NCI-H1105 treated with DMSO at 0.1 percent for 48 hours (cell line): ENCODE measurements at regions not wholly inside any gene's neighbourhood (a gene's known extent, or its start where the extent isn't known, plus 50 kb on each side); places are given as distances from the start of the nearest gene placed in this dataset.
A peak's percentile ranks its signal among the peaks of the same experiment; 100 is the strongest.

ENCODE experiments used
- DNase-seq: peaks from one replicate; lab custom pipeline; 2025; lab: John Stamatoyannopoulos, UW

DNA sequence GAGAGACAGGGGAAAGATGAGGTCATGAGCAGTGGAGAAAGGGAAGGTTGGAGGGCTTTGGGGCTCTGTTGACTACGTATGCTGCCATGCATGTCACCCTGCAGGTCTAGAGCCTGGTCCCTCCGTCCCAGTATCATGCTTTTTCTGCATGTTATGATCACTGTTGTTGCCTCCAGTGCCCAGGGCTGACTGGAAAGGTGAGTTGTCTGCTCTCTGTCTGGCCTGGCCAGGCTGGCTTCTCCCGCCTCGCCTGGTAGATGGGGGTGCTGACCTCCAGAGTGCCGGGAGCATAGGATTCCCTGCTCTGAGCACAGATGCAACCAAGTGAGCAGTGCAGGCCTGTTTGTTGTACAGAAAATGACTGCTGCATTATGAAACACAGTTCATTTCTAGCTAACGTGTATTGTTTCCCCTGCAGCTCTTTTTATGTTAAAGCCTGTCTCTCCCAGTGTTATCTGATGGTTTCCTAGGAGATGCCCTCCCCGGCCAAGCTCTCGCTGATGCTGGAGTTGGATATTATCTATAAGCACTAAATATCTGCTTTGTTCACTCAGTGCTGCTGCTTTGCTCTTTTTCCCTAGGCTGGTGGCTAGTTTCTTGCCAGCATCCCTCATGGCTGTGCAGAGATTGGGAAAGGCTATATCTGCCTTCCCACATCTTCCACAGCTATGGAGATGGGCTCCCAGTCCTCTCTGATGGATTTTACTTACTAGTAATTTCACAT lies 158.2 kb downstream of the TDRD15 start:
- peak; percentile 28 for DNase-seq

DNA sequence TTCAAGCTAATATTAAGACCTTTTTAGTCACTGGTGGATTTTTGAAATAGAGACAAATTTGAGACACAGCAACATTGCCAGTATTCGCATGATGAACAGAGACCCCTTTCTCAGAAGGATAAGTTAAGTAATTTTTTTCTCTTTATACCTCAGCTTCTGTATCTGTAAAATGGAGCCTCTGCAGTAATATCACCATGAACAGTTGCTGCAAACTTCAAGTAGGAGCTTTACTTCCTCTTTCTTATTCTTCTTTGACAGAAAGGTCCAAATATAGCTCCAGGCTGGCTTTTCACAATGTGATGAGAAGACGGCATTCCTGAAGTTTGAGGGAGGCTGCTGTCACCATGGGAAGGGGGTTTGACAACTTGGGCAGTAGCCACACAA lies 158.7 kb downstream of the TDRD15 start:
- DNase-seq, result no peak

DNA sequence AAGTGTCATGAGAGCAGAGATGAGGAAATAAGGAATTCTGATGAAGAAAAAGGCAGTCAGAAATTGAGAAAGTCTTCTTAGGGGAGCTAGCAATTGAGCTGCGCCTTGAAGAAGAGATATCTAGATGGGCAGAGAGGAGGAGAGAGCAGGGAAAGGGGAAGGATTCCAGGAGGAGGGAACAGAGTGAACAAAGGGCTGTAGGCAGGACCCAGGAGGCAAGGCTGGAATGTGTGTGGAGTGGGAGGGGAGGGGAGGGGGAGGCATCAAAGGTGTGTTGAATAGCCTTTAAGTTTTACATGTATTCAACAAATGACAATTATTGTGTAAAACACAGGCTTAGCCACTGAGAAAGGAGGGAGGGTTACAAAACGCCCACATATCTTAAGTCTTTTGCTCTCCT lies 164.5 kb downstream of the TDRD15 start:
- no peak for DNase-seq

DNA sequence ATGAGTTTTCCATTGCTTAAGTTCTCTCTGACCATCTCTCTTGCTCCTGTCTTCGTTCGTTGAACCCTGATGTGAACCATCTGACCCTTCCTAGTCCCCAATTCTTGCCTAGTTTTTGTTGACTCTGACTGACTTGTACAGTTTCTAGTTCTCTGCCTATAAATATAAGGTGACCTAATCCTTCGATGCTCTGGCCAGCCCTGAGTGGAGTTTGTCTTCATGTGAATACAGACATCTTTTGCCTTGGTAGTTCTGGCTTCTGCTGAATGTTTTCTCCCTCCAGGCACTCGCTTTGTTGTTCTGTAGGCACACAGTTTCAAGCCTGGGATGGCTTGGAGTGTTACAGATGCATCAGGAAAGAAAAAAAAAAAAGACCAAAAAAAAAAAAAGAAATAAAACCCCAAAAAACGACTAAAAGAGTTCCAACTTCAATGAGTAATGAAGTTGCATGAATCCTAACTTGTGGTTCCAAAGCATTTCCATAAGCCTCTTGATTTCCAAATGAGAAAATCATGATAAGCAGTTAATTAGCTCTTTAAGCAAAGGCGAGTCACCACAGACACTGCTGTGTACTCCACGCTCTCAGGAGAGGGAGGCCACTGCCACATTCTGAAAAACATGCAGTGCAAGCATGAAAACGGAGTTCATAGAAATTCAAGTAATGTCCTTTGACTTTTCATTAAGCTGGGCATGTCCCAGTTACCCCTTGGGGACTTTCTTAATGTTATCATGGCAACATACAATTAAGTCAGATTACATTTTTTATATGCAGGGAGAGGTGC lies 165.2 kb downstream of the TDRD15 start:
- DNase-seq, result no peak

DNA sequence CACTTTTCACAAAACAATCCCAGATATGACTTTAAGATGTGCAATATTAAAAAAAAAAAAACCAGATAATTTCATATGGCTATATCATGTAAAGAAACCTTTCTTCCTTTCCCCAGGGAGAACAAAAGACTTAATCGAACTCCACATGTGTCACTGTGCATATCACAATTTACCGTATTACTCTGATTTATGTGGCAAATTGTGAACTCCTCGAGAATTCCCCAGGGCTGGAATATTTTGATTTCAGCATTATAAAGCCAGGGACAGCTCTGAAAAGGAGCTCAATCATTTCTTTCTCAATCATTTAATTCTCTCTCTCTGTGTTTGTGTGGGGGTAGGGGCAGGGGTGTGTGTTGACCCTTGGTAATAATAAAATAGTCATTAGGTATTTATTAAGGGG lies 165.8 kb downstream of the TDRD15 start:
- DNase-seq, result no peak

DNA sequence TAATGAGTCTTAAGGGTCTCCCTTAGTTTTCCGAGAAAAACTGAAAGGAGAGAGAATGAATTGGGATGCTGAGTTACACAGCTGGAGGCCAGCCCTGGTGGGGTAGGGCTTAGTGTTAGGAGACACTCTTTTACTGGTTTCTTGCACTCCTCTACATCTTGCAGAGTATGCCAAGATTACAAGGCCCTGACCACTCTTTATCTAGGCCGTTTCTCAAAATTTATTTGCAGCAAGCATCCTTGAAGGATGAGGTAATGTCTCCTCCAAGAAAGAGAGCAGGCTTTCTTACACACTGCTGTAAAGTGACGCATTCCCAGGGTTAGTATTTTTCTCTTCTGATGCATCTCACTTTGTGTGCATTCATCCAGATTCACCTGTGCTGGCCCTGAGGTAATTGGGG lies 166.2 kb downstream of the TDRD15 start:
- no peak for DNase-seq

DNA sequence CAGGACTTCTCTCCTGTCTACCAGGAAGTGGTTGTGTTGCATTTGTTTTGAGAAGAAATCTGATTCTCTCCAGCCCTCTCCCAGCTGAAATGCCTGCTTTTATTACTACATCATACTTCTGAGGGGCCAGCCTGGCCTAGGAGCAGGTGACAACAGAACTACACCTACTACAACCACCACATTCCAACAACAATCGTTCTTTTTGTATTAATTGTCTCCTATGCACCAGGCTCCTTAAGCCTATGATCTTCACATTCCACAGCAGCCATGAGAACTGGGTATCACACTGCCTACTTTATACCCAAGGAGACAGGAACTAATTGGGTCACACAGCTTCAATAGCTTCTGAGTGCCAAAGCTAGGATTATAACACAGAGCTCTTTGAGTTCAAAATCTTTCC lies 167.7 kb downstream of the TDRD15 start:
- no peak for DNase-seq

DNA sequence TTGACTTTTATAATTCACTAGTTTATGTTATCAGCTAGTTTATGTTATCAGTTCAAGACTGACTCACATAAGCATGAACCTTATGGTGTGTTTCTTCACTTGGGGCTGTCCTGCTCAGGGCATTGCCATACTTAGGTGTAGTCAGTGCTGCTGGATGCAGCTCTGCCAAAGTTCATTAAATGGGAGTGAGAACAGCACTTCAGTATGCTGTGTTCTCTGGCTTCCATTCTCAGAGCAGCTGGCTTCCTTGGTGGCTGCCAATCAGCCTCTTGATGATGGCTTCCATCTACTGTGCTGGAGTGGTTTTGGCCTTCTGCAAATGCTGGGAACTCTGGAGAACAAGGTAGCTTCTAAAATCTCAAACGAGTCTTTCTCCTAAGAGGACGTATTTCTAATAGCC lies 170.7 kb downstream of the TDRD15 start:
- no peak for DNase-seq

DNA sequence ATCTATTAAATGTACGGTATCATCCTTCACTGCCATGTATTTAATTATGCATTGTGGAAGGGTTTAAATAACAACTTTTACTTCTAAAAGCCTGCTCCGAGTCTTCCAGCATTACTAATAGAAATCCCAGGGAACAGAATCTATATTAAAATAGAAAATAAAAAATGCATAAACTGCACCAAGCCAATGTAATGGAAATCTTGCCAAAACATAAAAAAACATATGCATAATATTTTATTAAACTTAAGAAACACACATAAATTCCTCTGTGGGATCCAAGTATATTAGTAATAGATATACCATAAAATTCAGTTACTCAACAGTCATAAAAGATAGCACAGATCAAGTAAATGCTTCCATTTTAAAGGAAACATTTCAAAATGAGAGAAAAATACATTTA lies 175.6 kb downstream of the TDRD15 start:
- no peak for DNase-seq

DNA sequence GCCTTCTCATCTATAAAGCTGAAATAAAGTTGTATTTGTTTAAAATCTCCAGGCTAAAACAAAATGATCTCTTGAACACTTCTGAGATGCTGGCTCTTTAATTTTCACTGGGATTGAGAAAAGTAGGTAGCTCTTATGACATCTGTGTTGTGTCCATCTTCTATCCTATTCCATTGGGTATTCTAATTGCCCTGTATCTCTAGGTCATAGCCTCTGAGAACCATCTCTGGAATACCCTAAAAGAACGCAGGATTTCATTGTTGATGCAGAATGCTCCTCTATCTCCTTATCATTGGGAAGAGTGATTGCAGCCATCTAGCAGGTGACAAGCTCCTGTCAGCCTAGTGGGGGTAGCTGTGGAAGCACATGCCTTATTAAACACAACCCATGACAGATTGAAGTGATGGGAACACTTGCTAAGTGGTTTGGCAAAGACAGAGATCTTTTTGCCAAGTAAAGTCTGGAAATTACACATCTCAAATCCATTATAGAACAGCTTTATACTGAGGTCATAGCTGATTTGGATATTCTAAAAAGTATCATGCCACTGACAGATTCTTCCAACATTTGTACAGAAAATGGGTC lies 178.2 kb downstream of the TDRD15 start:
- no peak for DNase-seq

DNA sequence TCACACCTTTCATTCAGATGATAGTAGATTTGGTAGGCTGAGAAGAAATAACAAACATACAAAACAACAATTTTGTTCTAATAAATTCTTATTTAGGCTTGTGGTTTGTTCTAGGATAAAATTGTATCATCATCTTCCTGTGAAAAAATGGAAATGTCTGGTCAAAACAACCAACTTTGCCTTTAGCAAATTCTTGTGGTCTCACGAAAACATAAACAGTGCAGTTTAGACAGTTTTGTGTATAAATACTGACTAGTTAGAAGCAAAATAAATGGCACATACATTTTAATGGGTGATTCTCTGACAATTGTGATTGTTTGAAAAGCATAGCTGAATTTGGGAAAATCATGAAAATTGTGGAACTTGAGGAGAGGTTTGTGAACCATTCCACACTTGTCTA lies 180.1 kb downstream of the TDRD15 start:
- DNase-seq, result no peak

DNA sequence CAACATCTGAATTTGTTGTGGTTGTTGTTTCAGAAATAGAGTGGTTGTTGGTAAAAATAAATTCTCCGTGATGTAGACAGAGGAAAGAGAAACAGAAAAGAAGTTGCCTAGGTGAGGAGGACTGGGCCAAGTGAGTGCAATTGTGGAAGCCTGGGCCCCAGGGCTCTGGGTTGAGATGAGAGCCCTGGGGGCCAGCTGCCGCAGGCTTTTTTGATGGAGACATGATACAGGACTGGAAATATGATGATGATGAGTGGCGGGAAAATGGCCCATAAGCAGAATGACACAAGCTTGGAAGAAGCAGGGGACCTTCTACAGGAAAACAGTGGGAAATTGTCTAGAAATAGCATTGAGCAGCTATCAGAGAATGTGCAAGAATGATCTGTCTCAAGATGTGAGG lies 181.8 kb downstream of the TDRD15 start:
- no peak for DNase-seq

DNA sequence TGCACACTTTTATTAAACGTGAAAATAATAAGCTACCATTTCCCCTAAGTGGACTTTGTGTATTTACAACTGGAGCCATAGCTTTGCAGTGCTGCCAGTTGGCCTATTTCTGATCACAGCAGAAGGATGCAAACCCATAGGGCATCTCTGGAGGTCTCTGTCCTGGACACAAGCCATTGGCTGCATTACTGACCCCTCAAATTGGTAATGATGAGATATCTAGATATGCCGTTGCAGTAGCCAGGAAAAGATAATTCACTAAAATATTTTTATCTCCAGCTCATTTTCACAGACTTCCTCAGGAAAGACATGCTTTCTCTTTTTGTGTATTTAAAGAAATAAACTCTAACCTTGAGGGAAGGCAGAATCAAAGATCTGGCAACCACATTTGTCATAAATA lies 182.5 kb downstream of the TDRD15 start:
- no peak for DNase-seq

DNA sequence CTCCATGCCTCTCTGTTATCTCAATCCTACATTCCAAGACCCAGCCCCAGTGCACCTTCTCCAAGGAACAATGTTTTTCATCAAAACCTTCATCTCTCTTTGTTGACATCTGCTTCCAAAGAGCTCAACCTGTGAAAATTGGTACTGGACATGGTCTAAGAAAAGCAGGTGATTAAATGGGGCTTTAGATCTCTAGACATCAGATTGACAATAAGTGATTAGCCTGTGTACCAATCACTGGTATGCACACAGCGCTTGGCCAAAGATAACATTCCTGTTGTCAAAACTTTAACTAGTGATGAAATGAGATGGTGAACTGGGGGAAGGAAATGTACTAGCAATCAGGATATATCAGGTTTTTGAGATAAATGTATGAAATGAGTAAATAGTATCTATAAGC lies 183.3 kb downstream of the TDRD15 start:
- no peak for DNase-seq

DNA sequence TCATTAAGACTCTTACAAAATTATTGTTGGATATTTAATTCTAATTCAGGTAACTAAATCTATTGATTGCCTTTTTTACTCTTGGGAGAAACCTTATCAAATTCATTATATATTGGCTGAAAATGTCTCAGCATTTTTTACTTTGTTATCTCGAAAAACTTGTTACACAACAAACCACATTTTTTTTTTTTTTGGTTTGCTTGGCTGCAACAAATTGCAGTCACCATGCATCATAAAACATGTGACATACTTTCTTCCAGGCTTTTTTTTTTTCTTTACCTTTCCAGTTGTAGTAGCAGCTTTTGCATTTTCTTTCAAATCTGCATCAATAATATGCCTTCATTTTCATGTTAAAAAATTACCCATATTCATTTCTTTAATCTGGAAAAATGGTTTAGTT lies 186.7 kb downstream of the TDRD15 start:
- DNase-seq, result no peak

DNA sequence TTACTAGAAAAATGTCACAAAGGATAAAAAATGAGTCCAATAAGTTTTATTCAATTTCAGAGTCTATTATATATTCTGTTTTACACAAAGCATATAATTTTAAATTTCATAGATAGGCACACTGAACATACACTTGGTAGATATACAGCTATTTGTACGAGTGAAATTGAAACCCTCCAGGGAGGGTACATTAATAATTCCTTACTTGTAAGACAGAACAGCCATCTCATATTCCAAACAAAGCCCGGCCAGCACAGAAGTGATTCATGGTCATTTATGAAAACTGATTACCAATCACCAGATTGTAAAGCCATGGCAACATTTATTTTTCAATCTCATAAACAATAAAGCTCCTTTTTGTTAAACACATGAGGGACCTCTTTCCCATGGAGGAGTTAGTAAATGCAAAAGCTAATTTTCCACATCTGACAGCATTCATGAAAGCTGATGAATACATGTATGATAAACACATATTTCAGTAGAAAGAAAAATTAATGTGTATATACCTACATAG lies 190.6 kb downstream of the TDRD15 start:
- DNase-seq, result no peak

DNA sequence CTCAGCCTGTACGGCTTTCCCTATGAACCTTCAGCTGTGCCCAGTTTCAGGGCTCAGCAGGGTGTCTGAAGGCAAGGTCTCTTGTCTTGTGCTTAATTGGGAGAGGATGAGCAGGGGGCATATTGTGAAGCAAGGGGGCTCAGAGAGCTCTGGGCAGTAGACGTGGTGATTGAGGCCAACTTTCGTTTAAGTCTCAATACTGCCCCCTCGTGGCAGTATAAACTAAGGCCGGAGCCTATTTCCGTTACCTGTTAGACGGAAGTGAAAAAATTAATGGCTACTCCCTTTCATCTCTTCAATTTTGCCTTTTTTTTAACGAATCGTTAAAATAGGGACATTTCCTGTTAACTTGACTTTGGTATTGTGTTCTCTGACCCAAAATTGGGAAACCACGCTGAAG lies 193.4 kb downstream of the TDRD15 start:
- DNase-seq, result peak; percentile 32

DNA sequence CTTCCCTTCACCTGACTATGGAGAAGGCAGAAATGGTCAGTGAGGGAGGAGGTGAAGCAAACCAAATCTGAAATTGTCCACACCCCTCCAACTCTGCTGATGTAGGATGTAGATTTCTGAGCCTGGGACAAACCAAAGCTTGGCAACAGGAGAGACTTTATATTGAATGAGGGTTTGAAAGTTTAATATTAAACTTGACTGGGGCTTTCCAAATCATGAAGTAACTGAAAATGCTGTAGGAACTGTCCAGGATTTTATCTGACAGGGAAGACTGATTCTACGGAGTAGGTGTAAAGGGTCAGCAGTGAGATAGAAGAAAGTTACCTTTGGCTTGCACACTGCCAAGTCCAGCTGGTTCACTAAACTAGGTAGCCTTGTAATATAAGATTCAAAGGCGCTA lies 194.5 kb downstream of the TDRD15 start:
- no peak for DNase-seq

DNA sequence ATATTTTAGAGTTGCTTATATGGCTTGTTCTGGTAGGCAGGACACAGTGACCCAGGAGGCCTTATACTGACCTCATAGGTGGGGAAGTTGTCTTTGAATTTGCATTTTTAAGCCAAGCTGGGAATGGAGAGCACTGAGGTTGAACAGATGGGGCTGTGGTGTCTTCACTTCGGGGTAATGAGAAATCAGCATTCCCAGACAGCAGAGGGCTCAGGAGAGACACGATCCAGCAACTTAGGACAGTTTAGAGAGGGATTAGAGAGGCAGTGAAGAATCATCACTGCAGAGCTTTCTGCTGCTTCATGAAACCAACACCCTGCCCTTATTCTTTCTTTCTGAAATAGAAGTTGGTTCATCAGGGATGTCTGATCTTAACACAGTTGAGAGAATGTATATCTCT lies 202.4 kb downstream of the TDRD15 start:
- DNase-seq, result no peak

DNA sequence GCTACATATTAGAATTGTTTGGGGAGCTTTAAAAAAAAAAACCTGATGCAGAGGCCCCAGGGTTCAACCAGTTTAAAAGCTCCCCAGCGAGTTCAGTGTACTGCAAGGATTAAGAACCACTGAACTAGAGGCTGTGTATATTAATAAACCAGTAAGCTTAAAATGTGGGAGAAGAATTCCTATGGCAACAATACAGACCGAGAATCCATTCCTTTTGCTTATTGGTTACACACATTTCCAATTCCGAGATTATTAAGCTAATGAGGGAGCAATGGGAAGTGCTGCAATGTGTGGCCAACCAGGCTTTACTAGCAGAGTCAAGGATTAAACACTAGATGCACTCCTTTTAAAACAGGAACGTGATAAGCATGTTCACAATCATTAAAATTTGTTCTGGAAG lies 204.4 kb downstream of the TDRD15 start:
- no peak for DNase-seq

DNA sequence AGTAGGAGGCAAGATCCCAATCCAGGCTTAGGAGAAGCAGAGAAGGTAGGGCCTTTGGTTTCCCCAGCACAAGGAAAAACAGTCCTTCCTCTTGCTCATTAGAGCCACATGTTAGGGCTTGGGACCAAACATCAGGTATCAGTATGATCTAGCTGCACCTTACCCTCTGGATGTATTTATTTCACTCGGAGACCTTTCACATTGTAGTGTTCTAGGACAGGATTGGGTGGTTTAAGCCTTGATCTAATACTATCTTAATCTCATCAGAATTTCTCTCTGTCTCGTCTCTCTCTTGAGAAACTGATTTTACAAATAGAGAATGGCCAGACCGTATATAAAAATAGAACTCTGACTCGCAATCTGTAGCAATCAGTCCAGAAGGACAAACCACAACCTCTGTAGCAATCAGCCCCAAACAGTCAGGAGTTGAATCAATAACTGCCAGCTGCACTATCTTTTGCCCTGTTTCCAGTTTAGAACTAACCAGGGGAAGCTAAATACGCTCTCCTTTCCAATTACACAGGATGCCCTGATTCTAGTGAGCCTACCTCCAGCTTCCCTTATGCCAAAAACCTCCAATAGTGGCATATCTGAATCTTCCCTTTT lies 207.1 kb downstream of the TDRD15 start:
- no peak for DNase-seq

DNA sequence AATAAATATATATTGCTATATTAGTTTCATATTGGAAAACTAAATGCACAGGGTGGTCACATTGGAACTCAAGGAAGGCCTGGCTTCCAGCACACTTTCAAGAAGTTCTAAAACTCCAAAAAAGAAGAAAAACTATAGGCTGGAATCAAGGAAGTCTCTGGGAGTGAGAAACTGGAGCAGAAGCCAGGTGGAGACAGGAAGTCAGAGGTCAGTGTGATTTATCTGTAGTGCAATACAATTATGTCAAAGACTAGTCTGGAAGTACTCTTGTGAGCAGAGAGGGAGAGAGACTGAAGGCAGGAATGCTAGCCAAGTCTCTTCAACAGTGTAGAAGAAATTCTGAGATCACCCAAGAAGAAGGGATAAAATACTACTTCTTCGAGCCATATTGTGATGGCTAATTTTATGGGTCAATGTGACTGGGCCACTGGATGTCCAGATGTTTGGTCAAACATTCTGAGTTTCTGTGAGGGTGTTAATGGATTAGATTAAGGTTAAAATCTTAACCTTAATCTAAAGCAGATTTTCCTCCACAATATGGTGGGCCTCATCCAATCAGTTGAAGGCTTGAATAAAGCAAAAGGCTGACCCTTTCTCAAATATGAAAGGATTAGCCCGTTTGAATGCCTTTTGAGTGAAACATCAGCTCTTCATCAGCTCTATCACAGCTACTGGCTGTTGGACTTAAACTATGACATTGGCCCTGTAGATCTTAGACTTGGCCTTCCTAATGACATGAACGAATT lies 208.0 kb downstream of the TDRD15 start:
- DNase-seq, result no peak
